GM23338 (cell line): ENCODE measurements at regions not wholly inside any gene's neighbourhood (a gene's known extent, or its start where the extent isn't known, plus 50 kb on each side); places are given as distances from the start of the nearest gene placed in this dataset.

ENCODE experiments used
- ATAC-seq: fragments of 200-7000 bp; cut with Tn5 transposase; 3 replicates; pipeline ENCODE4 v1.9.1; 2020
- DNase-seq: peaks from one replicate; pipeline ENCODE4 v3.0.0-alpha.2; 2015; ENCODE audit warnings: low spot score
- H2AFZ ChIP-seq: fragments of 200-600 bp; sonication (generic); 2 replicates; pipeline ENCODE4 v1.8.0; 2016; ENCODE audit warnings: antibody characterized with exemption, mild to moderate bottlenecking, moderate library complexity
- H3F3A ChIP-seq: fragments of 200-600 bp; sonication (generic); replicated peaks from 2 replicates; pipeline ENCODE4 v1.8.0; 2017; ENCODE audit warnings: antibody characterized with exemption, mixed run types, low read depth
- H3K27ac ChIP-seq: fragments of 200-600 bp; sonication (generic); 2 replicates; pipeline ENCODE4 v1.6.1; 2016; ENCODE audit warnings: low read depth
- H3K27me3 ChIP-seq: fragments of 200-600 bp; sonication (generic); 2 replicates; pipeline ENCODE4 v1.8.0; 2016; ENCODE audit warnings: mild to moderate bottlenecking, mixed run types, moderate library complexity; ENCODE audit not compliant: insufficient read depth
- H3K36me3 ChIP-seq: fragments of 200-600 bp; sonication (generic); 2 replicates; pipeline ENCODE4 v1.8.0; 2016; ENCODE audit warnings: mild to moderate bottlenecking; ENCODE audit not compliant: insufficient read depth
- H3K4me1 ChIP-seq: fragments of 200-600 bp; sonication (generic); 2 replicates; pipeline ENCODE4 v1.8.0; 2016; ENCODE audit warnings: mild to moderate bottlenecking, moderate library complexity; ENCODE audit not compliant: insufficient read depth
- H3K4me2 ChIP-seq: fragments of 200-600 bp; sonication (generic); 2 replicates; pipeline ENCODE4 v1.7.1; 2017; ENCODE audit warnings: mixed run types
- H3K4me3 ChIP-seq: fragments of 200-600 bp; sonication (generic); 2 replicates; pipeline ENCODE4 v1.6.1; 2016; ENCODE audit warnings: mixed run types
- H3K79me2 ChIP-seq: fragments of 200-600 bp; sonication (generic); replicated peaks from 2 replicates; pipeline ENCODE4 v1.8.0; 2017; ENCODE audit warnings: mild to moderate bottlenecking; ENCODE audit not compliant: insufficient read depth
- H3K9me2 ChIP-seq: fragments of 200-600 bp; sonication (generic); 2 replicates; pipeline ENCODE4 v1.8.0; 2017; ENCODE audit not compliant: insufficient read depth
- H4K20me1 ChIP-seq: fragments of 200-600 bp; sonication (generic); replicated peaks from 2 replicates; pipeline ENCODE4 v1.8.0; 2017; ENCODE audit warnings: mild to moderate bottlenecking; ENCODE audit not compliant: insufficient read depth
- H3K27ac Mint-ChIP-seq: 2 replicates; pipeline ENCODE4 v1.8.0; 2020; ENCODE audit warnings: inconsistent platforms, mild to moderate bottlenecking, moderate library complexity, mixed read lengths
- H3K27me3 Mint-ChIP-seq: 3 replicates; pipeline ENCODE4 v1.8.0; 2022; ENCODE audit warnings: low read depth, mild to moderate bottlenecking, moderate library complexity, mixed read lengths, inconsistent platforms; ENCODE audit not compliant: insufficient read depth, poor library complexity
- H3K36me3 Mint-ChIP-seq: 3 replicates; pipeline ENCODE4 v1.8.0; 2021; ENCODE audit warnings: low read depth, mild to moderate bottlenecking, inconsistent platforms, moderate library complexity, mixed read lengths
- H3K4me1 Mint-ChIP-seq: 3 replicates; pipeline ENCODE4 v1.8.0; 2020; ENCODE audit warnings: mild to moderate bottlenecking, inconsistent platforms, mixed read lengths
- H3K4me3 Mint-ChIP-seq: 3 replicates; pipeline ENCODE4 v1.8.0; 2021; ENCODE audit warnings: moderate library complexity, mild to moderate bottlenecking, inconsistent platforms, mixed read lengths
- H3K9me3 Mint-ChIP-seq: 3 replicates; pipeline ENCODE4 v1.8.0; 2020; ENCODE audit warnings: moderate library complexity, mild to moderate bottlenecking, inconsistent platforms, mixed read lengths
- CREB1 ChIP-seq: fragments of 250-450 bp; sonication (Bioruptor Pico); IDR thresholded peaks from 2 replicates; pipeline ENCODE4 v1.5.0; 2020; ENCODE audit warnings: low read depth, mild to moderate bottlenecking, moderate library complexity
- CTCF ChIP-seq, 2 experiments: fragments of 200-600 bp in 1 of 2; sonication (generic) in 1 of 2; conservative IDR thresholded peaks; 2 replicates each; pipeline versions ENCODE4 v1.5.1 to v1.6.1; 2016 to 2017; ENCODE audit warnings: antibody characterized with exemption in 2 of 2, low read depth in 2 of 2, mild to moderate bottlenecking in 2 of 2, moderate library complexity in 1 of 2
- ETS1 ChIP-seq: IDR thresholded peaks from 2 replicates; pipeline ENCODE4 v1.6.1; 2016; ENCODE audit warnings: antibody characterized with exemption
- EZH2 ChIP-seq: fragments of 200-600 bp; sonication (generic); IDR thresholded peaks from one replicate; pipeline ENCODE4 v1.8.0; 2017; ENCODE audit warnings: antibody characterized with exemption, mild to moderate bottlenecking, low read depth; ENCODE audit not compliant: unreplicated experiment
- EZH2phosphoT487 ChIP-seq: fragments of 200-600 bp; sonication (generic); IDR thresholded peaks from one replicate; pipeline ENCODE4 v1.8.1; 2018; ENCODE audit warnings: antibody characterized with exemption; ENCODE audit not compliant: unreplicated experiment
- JUNB ChIP-seq: IDR thresholded peaks from one replicate; pipeline ENCODE4 v1.6.1; 2016; ENCODE audit warnings: antibody characterized with exemption; ENCODE audit not compliant: unreplicated experiment
- NANOG ChIP-seq: IDR thresholded peaks from 2 replicates; pipeline ENCODE4 v1.6.1; 2016; ENCODE audit warnings: antibody characterized with exemption, borderline replicate concordance
- POLR2AphosphoS5 ChIP-seq: IDR thresholded peaks from 2 replicates; pipeline ENCODE4 v1.6.1; 2016; ENCODE audit warnings: antibody characterized with exemption, low read depth
- REST ChIP-seq: IDR thresholded peaks from one replicate; pipeline ENCODE4 v1.6.1; 2018; ENCODE audit warnings: antibody characterized with exemption; ENCODE audit not compliant: unreplicated experiment
- STAT1 ChIP-seq: IDR thresholded peaks from one replicate; pipeline ENCODE4 v1.6.1; 2016; ENCODE audit warnings: antibody characterized with exemption; ENCODE audit not compliant: unreplicated experiment
- ZNF114 ChIP-seq: fragments of 250-450 bp; sonication (Bioruptor Pico); IDR thresholded peaks from 2 replicates; pipeline ENCODE4 v1.5.0; 2020; ENCODE audit warnings: mild to moderate bottlenecking, moderate library complexity
- ZNF331 ChIP-seq: fragments of 250-450 bp; sonication (Bioruptor Pico); IDR thresholded peaks from 2 replicates; pipeline ENCODE4 v1.5.0; 2020; ENCODE audit warnings: low read depth, mild to moderate bottlenecking, moderate library complexity
- TF ChIP-seq, protein P1 (sequence below): fragments of 250-450 bp; sonication (Bioruptor Pico); IDR thresholded peaks from 2 replicates; pipeline ENCODE4 v1.5.0; 2020; ENCODE audit warnings: mild to moderate bottlenecking, moderate library complexity

- Mint-ChIP-seq H3K4me1 (no peaks in the 10 kb centered on the region), H3K27ac (no peak overlapping the region), H3K36me3 (no peaks in the 10 kb centered on the region), H3K9me3 (no peaks in the 10 kb centered on the region; the same call in 2 of the 3 replicates), H3K4me3 (no peak overlapping the region), H3K27me3 (no peaks in the 10 kb centered on the region)
- no peak for ATAC-seq
- no peaks in the 10 kb centered on the region for H3F3A ChIP-seq
- H4K20me1 ChIP-seq: no peaks in the 10 kb centered on the region
- H3K27me3 ChIP-seq: no peaks in the 10 kb centered on the region
- no peak overlapping the region for H3K27ac ChIP-seq
- no peaks in the 10 kb centered on the region for H3K36me3 ChIP-seq
- no peaks in the 10 kb centered on the region for H3K9me2 ChIP-seq
- H3K4me1 ChIP-seq: no peaks in the 10 kb centered on the region
- no peak for TF ChIP-seq ZNF331 (CRISPR knock-in tag)
- TF ChIP-seq EZH2: no peak
- TF ChIP-seq NANOG: no peak
- no peak for TF ChIP-seq EZH2phosphoT487
- TF ChIP-seq CREB1 (CRISPR knock-in tag): no peak
- TF ChIP-seq POLR2AphosphoS5: no peak
- TF ChIP-seq STAT1: no peak
- no peak for TF ChIP-seq JUNB
- TF ChIP-seq, protein P1, sequence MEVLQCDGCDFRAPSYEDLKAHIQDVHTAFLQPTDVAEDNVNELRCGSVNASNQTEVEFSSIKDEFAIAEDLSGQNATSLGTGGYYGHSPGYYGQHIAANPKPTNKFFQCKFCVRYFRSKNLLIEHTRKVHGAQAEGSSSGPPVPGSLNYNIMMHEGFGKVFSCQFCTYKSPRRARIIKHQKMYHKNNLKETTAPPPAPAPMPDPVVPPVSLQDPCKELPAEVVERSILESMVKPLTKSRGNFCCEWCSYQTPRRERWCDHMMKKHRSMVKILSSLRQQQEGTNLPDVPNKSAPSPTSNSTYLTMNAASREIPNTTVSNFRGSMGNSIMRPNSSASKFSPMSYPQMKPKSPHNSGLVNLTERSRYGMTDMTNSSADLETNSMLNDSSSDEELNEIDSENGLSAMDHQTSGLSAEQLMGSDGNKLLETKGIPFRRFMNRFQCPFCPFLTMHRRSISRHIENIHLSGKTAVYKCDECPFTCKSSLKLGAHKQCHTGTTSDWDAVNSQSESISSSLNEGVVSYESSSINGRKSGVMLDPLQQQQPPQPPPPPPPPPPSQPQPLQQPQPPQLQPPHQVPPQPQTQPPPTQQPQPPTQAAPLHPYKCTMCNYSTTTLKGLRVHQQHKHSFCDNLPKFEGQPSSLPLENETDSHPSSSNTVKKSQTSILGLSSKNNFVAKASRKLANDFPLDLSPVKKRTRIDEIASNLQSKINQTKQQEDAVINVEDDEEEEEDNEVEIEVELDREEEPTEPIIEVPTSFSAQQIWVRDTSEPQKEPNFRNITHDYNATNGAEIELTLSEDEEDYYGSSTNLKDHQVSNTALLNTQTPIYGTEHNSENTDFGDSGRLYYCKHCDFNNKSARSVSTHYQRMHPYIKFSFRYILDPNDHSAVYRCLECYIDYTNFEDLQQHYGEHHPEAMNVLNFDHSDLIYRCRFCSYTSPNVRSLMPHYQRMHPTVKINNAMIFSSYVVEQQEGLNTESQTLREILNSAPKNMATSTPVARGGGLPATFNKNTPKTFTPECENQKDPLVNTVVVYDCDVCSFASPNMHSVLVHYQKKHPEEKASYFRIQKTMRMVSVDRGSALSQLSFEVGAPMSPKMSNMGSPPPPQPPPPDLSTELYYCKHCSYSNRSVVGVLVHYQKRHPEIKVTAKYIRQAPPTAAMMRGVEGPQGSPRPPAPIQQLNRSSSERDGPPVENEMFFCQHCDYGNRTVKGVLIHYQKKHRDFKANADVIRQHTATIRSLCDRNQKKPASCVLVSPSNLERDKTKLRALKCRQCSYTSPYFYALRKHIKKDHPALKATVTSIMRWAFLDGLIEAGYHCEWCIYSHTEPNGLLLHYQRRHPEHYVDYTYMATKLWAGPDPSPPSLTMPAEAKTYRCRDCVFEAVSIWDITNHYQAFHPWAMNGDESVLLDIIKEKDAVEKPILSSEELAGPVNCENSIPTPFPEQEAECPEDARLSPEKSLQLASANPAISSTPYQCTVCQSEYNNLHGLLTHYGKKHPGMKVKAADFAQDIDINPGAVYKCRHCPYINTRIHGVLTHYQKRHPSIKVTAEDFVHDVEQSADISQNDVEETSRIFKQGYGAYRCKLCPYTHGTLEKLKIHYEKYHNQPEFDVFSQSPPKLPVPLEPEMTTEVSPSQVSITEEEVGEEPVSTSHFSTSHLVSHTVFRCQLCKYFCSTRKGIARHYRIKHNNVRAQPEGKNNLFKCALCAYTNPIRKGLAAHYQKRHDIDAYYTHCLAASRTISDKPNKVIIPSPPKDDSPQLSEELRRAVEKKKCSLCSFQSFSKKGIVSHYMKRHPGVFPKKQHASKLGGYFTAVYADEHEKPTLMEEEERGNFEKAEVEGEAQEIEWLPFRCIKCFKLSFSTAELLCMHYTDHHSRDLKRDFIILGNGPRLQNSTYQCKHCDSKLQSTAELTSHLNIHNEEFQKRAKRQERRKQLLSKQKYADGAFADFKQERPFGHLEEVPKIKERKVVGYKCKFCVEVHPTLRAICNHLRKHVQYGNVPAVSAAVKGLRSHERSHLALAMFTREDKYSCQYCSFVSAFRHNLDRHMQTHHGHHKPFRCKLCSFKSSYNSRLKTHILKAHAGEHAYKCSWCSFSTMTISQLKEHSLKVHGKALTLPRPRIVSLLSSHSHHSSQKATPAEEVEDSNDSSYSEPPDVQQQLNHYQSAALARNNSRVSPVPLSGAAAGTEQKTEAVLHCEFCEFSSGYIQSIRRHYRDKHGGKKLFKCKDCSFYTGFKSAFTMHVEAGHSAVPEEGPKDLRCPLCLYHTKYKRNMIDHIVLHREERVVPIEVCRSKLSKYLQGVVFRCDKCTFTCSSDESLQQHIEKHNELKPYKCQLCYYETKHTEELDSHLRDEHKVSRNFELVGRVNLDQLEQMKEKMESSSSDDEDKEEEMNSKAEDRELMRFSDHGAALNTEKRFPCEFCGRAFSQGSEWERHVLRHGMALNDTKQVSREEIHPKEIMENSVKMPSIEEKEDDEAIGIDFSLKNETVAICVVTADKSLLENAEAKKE: no peak
- TF ChIP-seq ETS1: no peak
- TF ChIP-seq ZNF114: no peak
- no peak for TF ChIP-seq REST
- TF ChIP-seq CTCF (conservative IDR thresholded peaks at IDR 0.05; ENCODE audit: low read depth in 2 of 2): no peak
- DNase-seq: no peak
- H2AFZ ChIP-seq: no peak overlapping the region
- no peaks in the 10 kb centered on the region for H3K79me2 ChIP-seq
- H3K4me2 ChIP-seq: no peak overlapping the region
- H3K4me3 ChIP-seq: no peak overlapping the region
These were observed 315.3 kb downstream of the PTEN start for GRCh38 chr10:88178758-88179157.
